ENCODE measurements at regions not wholly inside any gene's neighbourhood (a gene's known extent, or its start where the extent isn't known, plus 50 kb on each side); places are given as distances from the start of the nearest gene placed in this dataset.

DNA sequence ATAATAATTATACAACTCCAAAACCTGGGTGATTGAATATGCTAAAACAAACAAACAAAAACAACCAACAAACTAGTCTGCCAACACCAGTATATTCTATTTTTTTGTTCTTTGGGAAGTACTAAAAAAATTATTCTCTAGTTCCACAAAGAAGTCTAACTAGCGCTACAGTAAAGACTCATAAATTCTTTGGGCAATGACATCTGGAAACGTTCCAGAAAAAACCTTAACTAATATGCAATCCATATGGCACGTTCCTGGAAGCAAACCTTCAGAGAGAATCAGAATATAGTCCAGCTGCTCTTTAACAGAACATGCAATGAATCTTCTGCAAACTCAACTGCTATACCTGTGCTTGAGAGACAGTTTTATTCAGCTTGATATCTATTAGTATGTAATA lies 500.1 kb downstream of the TRAM1L1 start:
- TF ChIP-seq, protein P1, sequence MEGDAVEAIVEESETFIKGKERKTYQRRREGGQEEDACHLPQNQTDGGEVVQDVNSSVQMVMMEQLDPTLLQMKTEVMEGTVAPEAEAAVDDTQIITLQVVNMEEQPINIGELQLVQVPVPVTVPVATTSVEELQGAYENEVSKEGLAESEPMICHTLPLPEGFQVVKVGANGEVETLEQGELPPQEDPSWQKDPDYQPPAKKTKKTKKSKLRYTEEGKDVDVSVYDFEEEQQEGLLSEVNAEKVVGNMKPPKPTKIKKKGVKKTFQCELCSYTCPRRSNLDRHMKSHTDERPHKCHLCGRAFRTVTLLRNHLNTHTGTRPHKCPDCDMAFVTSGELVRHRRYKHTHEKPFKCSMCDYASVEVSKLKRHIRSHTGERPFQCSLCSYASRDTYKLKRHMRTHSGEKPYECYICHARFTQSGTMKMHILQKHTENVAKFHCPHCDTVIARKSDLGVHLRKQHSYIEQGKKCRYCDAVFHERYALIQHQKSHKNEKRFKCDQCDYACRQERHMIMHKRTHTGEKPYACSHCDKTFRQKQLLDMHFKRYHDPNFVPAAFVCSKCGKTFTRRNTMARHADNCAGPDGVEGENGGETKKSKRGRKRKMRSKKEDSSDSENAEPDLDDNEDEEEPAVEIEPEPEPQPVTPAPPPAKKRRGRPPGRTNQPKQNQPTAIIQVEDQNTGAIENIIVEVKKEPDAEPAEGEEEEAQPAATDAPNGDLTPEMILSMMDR (conservative IDR thresholded peaks at IDR 0.05) = no peak
- no peak for TF ChIP-seq ZFX (IDR thresholded peaks at IDR 0.05)
- no peak overlapping the region for H3K27ac ChIP-seq

DNA sequence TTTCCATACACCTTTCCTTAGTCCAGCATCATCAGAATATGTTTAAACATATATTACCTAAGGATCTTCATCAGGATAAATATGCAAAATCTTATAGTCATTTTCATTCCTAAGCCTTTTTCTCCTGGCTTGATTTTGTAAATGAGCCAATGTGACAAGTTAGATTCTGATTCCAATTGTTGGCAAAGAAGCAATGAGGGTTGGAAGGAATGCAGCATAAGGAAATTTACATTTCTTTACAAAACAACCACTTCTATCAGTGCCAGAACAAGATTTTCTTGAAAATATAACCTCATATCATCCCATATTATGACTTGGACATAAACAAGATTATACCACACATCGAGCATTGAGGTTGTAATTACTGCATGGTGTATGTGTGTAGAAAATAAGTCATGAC lies 508.1 kb downstream of the TRAM1L1 start:
- H3K27ac ChIP-seq = no peak overlapping the region
- no peak for TF ChIP-seq ZFX (IDR thresholded peaks at IDR 0.05)
- TF ChIP-seq, protein P1 (conservative IDR thresholded peaks at IDR 0.05) = no peak

DNA sequence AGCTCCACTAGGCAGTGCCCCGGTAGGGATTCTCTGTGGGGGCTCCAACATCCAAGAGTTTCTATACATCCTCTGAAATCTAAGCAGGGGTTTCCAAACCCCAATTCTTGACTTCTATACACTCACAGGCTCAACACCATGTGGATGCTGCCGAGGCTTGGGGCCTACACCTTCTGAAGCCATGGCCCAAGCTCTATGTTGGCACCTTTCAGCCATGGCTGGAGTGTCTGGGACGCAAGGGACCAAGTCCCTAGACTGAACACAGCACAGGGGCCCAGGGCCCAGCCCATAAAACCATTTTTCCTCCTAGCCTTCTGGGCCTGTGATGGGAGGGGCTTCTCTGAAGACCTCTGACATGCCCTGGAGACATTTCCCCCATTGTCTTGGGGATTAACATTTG lies 511.8 kb downstream of the TRAM1L1 start:
- no peak overlapping the region for H3K27ac ChIP-seq
- TF ChIP-seq ZFX (IDR thresholded peaks at IDR 0.05) = no peak
- TF ChIP-seq, protein P1 (conservative IDR thresholded peaks at IDR 0.05) = no peak

DNA sequence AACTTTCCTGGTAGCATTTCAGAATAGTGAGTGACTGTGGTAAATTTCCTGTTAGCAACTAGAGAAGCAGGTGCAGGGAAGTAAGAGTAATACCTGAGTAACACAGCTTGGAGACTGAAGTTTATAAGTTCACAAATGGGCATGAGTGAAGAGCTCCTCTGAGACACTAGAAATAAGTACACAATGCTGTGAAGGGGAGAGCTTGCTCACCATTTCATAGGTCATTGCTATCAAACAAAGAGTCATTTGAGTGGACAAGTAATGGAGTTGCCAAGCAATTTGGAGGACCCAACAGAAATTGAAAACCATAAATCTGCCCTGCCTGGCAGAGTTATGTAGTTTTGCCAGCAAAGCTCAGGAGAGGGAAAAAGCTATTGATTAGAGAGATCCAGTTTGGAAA lies 523.6 kb downstream of the TRAM1L1 start:
- H3K27ac ChIP-seq = no peak overlapping the region
- TF ChIP-seq ZFX (IDR thresholded peaks at IDR 0.05) = no peak
- TF ChIP-seq, protein P1 (conservative IDR thresholded peaks at IDR 0.05) = no peak

DNA sequence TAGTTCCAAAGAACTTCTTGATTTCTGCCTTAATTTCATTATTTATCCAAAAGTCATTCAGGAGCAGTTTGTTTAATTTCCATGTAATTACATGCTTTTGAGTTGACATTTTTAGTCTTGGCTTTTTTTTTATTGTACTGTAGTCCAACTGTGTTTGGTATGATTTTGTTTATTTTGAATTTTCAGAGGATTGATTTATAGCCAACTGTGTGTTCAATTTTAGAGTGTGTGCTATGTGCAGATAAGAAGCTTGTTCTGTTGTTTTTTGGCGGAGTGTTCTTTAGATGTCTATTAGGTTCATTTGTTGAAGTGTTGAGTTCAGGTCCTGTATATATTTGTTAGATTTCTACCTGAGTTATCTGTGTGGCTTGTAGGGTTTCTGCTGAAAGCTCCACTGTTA lies 533.6 kb downstream of the TRAM1L1 start:
- no peak overlapping the region for H3K27ac ChIP-seq
- TF ChIP-seq ZFX (IDR thresholded peaks at IDR 0.05) = no peak
- TF ChIP-seq, protein P1 (conservative IDR thresholded peaks at IDR 0.05) = no peak

DNA sequence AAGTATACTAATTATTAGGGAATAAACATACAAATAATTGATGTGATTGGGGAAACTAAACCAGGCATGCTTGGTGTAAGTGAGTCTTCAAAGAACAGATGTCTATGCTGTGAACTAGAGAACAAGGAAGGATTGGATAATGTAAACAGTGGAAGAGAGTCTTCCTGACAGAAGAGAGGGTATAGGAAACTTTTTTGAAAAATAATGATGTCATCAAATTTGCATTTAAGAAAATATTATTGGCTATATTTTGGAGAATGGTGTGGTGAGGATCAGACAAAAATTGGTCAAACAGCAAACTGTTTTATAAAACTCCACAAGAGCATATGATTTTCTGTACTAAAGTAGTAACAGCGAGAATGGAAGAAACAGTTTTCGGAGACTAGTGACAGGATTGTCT lies 537.7 kb downstream of the TRAM1L1 start:
- H3K27ac ChIP-seq = no peak overlapping the region
- TF ChIP-seq ZFX (IDR thresholded peaks at IDR 0.05) = no peak
- TF ChIP-seq, protein P1 (conservative IDR thresholded peaks at IDR 0.05) = no peak

DNA sequence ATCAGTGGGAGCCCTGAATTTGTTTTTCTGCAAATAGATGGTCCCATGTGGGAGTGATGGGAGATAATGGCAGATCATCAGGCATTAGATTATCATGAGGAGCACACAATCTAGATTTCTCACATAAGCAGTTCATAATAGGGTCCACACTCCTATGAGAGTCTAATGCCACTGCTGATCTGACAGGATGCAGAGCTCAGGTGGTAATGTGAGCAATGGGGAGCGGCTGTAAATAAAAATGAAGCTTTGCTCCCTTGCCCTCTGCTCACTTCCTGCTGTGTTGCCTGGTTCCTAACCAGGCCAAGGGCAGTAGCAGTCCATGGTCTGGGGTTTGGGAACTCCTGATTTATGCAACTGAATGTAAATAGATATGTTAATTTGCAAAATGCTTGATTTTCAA lies 538.6 kb downstream of the TRAM1L1 start:
- H3K27ac ChIP-seq = no peak overlapping the region

More for the DNA sequence above, 538.6 kb downstream of the TRAM1L1 start:
- TF ChIP-seq ZFX (IDR thresholded peaks at IDR 0.05) = no peak
- TF ChIP-seq, protein P1 (conservative IDR thresholded peaks at IDR 0.05) = no peak

All from C4-2B (cell line).